Tibial artery (tissue), 4 donors: ENCODE measurements at regions not wholly inside any gene's neighbourhood (a gene's known extent, or its start where the extent isn't known, plus 50 kb on each side); places are given as distances from the start of the nearest gene placed in this dataset.

Experiments used
- DNase-seq, 2 donors: peaks; one replicate each; pipeline ENCODE4 v3.0.0-alpha.2; 2019
- H3K27ac ChIP-seq, 2 donors: fragments of 200-600 bp; sonication (generic) in 1 of 2; 1 replicate in 1 of 2; 2 replicates in 1 of 2; pipeline ENCODE4 v1.5.1; 2018 to 2019; ENCODE audit warnings: mild to moderate bottlenecking in 1 of 2
- H3K27me3 ChIP-seq, 2 donors: fragments of 200-600 bp; sonication (generic) in 1 of 2; one replicate each; pipeline versions ENCODE4 v1.5.1 to v1.6.0; 2016 to 2019
- H3K36me3 ChIP-seq, 3 donors: fragments of 200-600 bp; sonication (generic) in 2 of 3; one replicate each; pipeline ENCODE4 v1.5.1; 2016 to 2019; ENCODE audit warnings: mild to moderate bottlenecking in 2 of 3
- H3K4me1 ChIP-seq, 4 donors: fragments of 200-600 bp; sonication (generic) in 2 of 4; 1 replicate in 3 of 4; 2 replicates in 1 of 4; pipeline ENCODE4 v1.5.1; 2016 to 2019
- H3K4me3 ChIP-seq, 2 donors: fragments of 200-600 bp; sonication (generic) in 1 of 2; 1 replicate in 1 of 2; 2 replicates in 1 of 2; pipeline ENCODE4 v1.5.1; 2018 to 2019; ENCODE audit warnings: mild to moderate bottlenecking in 2 of 2
- H3K9me3 ChIP-seq, 3 donors: fragments of 200-600 bp; sonication (generic) in 1 of 3; one replicate each; pipeline ENCODE4 v1.5.1; 2016 to 2019
- CTCF ChIP-seq, 2 experiments: fragments of 200-600 bp in 1 of 2; fragments of 450-650 bp in 1 of 2; IDR thresholded peaks; one replicate each; pipeline ENCODE4 v1.5.1; 2017 to 2019; ENCODE audit warnings: antibody characterized with exemption in 2 of 2, mild to moderate bottlenecking in 1 of 2, moderate library complexity in 1 of 2
- intact Hi-C: fragments of 100-400 bp; cut with DNase I; formaldehyde crosslinking; loops from one replicate; pipeline ENCODE4 v1.15.0; 2023; ENCODE audit warnings: low total_unique reads

DNA sequence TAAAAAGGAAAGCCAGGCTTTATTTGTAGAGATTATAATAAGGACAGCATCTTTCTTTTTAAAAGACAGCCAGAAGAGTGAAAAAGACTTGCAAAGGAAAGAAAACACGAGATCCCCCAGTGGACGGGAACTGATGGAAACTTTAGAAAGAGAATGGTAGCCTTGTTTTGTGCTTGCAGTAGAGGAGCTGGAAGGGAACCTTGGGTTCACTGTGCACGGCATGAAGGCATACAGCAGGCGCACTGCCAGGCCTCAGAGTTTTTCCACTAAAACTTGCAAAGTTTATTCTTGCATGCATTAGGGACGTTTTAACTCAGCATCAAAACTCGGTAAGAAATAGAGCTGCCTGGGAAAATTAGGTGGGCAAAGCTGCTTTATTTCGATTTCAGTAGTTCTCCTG is 248.6 kb downstream of the IRX1 start:
- intact Hi-C loops = no loop called here
- DNase-seq = no peak
- no peak overlapping the region for H3K27ac ChIP-seq
- no peaks in the 10 kb centered on the region for H3K27me3 ChIP-seq
- no peaks in the 10 kb centered on the region for H3K36me3 ChIP-seq
- H3K4me3 ChIP-seq = no peak overlapping the region
- no peak for TF ChIP-seq CTCF (IDR thresholded peaks at IDR 0.05)
- H3K4me1 ChIP-seq = no peaks in the 10 kb centered on the region
- H3K9me3 ChIP-seq = no peaks in the 10 kb centered on the region

GRCh38 chr5:3845230-3845629 is 249.6 kb downstream of the IRX1 start:
- H3K9me3 ChIP-seq = no peaks in the 10 kb centered on the region
- H3K4me1 ChIP-seq = no peaks in the 10 kb centered on the region
- intact Hi-C loops = no loop called here
- H3K36me3 ChIP-seq = no peaks in the 10 kb centered on the region
- H3K27ac ChIP-seq = no peak overlapping the region
- TF ChIP-seq CTCF (IDR thresholded peaks at IDR 0.05) = no peak
- no peak overlapping the region for H3K4me3 ChIP-seq
- no peak for DNase-seq
- no peaks in the 10 kb centered on the region for H3K27me3 ChIP-seq

DNA sequence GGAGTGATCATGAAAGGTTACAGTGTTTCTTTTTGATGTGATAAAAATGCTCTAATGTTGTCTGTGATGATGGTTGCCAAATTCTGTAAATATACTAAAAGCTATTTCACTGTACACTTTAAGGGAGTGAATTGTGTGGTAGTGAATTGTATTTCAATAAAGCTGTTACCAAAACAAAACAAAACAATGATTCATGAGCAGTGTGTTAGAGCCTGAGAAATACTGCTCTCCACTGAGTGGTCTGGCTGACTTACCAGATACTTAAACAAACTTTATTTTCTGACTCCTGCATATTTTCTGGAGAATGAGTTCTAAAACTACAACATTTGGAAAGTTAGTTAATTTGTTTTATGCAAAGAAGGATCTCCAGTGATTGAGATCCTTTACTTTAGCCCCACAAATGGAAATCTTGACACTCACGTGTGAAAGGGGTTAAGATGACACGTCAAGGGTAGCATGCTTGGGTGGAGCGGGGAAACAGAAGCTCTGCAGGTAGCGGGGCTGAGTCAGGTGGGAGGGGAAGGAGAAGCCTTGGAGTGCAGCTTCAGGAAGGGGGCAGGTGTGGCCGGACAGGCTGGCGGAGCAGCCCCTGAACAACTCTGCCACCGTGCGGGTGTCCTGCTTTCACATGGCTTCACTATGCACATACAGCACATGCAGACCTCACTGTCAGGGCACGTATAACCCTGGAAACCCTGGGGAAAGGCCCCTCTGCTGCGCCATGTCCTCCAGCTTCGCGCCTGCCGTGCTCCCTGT is 256.7 kb downstream of the IRX1 start:
- Histone ChIP-seq H3K36me3 (no peaks in the 10 kb centered on the region), H3K27ac (no peak overlapping the region), H3K4me1 (no peaks in the 10 kb centered on the region), H3K9me3 (no peaks in the 10 kb centered on the region), H3K27me3 (no peaks in the 10 kb centered on the region), H3K4me3 (no peak overlapping the region)
- DNase-seq = no peak
- TF ChIP-seq CTCF (IDR thresholded peaks at IDR 0.05) = no peak
- intact Hi-C loops = no loop called here

DNA sequence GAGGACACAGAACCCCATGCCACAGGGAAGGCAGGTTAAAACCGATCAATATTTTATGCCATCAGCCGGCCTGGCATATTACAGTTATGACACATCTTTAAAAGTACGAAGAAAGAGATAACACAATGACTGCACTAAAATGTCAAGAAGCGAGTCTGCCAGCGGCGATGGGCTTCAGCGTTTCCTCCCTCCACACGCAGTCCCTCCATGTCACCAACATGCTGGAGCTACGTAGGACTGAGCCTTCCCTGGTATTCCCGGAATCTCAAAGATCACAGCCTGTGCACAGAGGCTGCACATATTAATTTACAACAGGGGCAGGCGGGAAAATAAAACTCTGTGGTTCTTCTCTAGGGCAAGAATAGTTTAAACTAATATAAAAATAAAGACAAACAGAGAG is 257.7 kb downstream of the IRX1 start:
- no peak overlapping the region for H3K27ac ChIP-seq
- DNase-seq = no peak

GRCh38 chr5:3854188-3854821 is 258.7 kb downstream of the IRX1 start:
- intact Hi-C loops = no loop called here
- H3K4me1 ChIP-seq = no peaks in the 10 kb centered on the region
- no peak overlapping the region for H3K4me3 ChIP-seq
- TF ChIP-seq CTCF (IDR thresholded peaks at IDR 0.05) = no peak
- H3K27me3 ChIP-seq = no peaks in the 10 kb centered on the region
- no peak overlapping the region for H3K27ac ChIP-seq
- DNase-seq = no peak
- H3K36me3 ChIP-seq = no peaks in the 10 kb centered on the region
- no peaks in the 10 kb centered on the region for H3K9me3 ChIP-seq

More for the DNA sequence above, 257.7 kb downstream of the IRX1 start:
- TF ChIP-seq CTCF (IDR thresholded peaks at IDR 0.05) = no peak
- no peaks in the 10 kb centered on the region for H3K27me3 ChIP-seq
- no peaks in the 10 kb centered on the region for H3K9me3 ChIP-seq
- intact Hi-C loops = no loop called here
- H3K36me3 ChIP-seq = no peaks in the 10 kb centered on the region
- H3K4me1 ChIP-seq = no peaks in the 10 kb centered on the region
- no peak overlapping the region for H3K4me3 ChIP-seq
